HPDE6-E6E7 (cell line): ENCODE measurements at regions not wholly inside any gene's neighbourhood (a gene's known extent, or its start where the extent isn't known, plus 50 kb on each side); places are given as distances from the start of the nearest gene placed in this dataset.
A peak's percentile ranks its signal among the peaks of the same experiment; 100 is the strongest.
"Not testable (repeated sequence)": the region's sequence is repeated elsewhere in the genome, so short reads cannot be mapped to it uniquely, and the experiment has no call there.

Source experiments
- DNase-seq: peaks from one replicate; pipeline ENCODE4 v3.0.0; 2011; ENCODE audit warnings: missing footprints; ENCODE audit errors: extremely low spot score

DNA sequence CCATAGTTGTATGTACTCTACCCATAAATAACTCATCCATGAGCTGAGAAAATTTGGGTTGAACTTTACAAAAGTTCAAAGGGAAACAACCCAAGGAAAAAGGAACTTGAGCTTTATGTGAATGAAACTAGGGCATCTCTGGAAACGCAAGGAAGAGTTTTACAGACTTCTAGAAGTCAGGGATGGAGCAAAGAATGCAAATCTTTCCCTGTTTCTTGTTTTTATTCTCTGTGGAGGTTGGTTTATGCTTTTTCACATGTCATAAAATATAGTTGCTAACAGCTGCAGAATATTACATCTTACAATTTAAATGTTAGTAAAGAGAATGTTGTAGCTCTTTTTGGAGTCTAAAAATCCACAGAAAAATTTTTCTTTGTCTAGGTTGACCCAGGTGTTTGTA is 754.1 kb downstream of the PCDH7 start:
- no peak for DNase-seq

DNA sequence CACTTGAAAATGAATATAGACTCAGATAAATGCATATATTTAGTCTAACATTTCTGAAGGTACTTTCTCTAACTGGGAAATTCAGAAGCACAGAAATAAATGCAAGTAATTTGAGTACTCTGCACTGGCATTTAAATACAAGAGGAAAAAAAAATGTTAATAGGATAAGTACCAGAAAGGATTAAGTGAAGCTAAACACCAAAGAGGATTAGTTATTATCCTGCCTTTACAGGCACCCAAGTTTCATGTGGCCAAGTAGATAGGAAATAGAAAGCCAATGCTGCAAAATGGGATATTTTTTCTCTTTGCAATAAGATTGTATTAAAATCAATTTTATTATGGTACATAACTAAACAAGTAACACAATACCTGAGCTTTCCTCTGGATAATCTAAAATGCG is 762.5 kb downstream of the PCDH7 start:
- DNase-seq, result no peak

DNA sequence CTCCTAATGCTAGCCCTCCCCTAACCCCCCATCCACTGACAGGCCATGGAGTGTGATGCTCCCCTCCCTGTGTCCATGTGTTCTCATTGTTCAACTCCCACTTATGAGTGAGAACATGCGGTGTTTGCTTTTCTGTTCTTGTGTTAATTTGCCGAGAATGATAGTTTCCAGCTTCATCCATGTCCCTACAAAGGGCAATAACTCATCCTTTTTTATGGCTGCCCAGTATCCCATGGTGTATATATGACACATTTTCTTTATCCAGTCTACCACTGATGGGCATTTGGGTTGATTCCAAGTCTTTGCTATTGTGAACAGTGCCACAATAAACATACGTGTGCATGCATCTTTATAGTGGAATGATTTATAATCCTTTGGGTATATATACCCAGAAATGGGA is 779.0 kb downstream of the PCDH7 start:
- DNase-seq, result not testable (repeated sequence)

DNA sequence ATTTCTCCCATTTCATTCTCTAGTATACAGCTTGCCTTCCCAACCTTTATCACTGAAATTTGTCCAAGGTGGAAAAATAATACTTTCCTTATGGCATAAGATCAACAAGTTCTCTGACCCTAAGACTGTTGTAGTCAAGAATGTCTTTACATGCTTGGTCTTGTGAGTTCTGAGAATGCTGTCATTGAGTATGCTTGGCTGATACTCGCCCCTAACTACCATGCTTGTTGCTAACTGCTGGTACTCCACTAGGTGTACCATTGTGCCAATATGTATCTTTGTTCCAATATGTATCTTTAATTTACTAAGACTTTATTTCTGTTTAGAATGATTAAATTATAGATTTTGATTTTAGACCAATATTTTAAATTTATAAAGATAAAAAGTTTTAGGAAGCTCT is 796.4 kb downstream of the PCDH7 start:
- DNase-seq, result no peak

DNA sequence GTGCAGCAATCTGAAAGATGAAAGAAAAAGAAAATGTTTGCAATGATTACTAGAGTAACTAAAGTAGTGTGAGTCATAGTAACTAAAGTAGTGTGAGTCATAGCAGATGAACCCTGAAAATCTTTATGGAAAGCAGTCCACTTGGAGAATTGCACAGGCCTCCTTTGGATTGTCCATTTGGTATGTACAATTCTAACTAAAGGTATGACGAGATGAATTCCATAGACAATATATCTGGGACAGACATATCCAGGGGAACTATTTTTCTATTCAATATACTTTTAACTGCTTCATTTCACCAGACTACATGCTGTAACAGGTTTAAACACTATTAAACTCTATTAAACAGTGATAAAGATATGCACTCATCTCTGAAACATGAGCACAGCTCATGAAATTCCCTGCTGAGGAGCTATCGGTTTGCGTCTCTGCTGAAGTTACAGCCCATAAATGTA is 798.7 kb downstream of the PCDH7 start:
- peak; percentile 25 for DNase-seq

DNA sequence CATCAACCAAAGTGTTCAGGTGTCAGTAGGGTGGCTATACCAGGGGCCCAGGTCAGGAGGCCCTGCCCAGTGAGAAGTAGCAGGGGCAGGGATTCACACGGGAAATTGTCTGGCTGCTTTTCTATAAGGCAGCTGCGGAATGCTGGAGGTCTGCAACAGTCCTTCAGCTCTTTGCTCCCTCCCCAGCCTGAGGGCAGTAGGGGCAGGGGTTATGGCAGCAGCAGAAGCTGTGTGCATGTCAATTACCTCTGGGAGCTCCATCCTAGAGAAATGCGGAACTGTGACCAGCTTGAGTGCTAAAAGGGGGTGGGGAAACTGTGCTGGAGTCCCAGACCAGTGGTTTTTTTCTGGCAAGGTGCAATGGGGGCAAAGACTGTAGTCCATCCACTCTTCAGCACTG is 810.4 kb downstream of the PCDH7 start:
- DNase-seq, result no peak

DNA sequence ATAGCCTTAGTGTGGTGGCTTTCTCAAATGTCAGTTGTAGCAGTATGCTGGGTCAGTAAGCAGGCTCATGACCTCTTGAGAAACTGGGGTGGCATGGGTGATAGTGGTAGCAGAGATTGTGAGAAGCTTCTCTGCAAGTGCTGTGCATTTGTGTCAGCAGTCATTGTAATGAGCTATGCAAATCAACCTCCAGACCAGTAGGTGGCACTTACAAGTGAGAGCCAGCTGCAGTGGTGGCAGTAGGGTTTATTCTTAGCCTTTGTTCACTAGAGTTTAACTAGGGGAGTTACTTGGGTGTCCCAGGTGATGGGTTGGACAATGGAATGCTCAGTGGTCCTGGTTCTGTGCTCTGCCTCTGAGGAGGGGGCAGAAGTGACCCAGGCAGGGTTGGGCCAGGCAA is 818.7 kb downstream of the PCDH7 start:
- no peak for DNase-seq

DNA sequence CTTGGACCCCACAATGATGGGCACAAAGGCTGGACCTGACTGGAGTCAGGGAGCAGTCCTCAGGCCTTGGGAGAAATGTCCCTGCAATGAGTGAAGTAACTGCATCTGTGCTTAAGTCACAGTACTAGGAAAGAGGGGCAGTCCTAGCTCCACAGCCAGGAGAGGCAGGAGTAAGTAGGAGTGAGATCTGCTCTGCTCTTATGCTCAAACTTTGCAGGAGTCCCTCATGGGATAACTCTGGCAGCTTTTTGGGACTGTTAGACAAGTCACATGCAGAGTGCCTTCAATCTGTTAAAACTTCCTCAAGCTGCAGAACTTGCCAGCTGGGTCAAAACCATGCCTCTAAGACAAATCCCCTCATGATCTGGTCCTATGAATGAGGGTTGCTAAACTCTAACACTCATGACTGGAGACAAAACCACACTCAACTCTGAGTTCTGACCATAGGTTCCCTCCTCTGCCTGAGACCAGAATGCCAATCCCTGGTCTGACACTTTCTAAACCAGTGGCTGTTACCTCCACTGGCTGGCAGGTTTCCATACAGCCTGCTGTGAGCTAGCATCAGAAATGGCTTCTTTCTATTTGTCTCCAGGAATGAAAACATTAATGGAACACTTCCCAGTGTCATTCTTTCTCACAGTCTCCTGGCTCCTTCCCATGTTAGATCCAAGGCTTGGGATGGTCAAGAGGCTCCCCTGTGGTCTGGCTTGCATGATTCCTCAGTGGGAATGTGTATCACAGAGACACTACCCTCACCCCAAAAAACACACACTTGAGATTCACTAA is 819.3 kb downstream of the PCDH7 start:
- no peak for DNase-seq

DNA sequence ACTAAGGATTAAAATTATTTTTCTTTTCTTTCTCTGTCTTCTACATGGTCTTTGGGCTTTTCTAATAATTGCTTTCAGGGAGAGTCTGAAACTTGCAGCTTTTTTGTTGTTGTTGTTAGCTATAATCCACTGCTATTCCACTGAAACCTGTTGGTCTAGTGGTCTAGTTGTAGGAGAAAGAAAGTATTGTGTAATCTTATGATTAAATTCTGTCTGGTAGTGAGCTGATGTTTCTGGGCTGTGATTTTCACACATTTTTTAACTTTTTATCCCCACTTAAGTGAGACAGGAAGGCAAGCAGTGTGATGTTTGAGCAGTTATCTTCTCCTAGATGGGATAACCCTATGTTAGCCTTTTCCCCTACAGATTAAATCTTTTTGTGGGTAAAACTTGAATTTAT is 825.2 kb downstream of the PCDH7 start:
- no peak for DNase-seq

DNA sequence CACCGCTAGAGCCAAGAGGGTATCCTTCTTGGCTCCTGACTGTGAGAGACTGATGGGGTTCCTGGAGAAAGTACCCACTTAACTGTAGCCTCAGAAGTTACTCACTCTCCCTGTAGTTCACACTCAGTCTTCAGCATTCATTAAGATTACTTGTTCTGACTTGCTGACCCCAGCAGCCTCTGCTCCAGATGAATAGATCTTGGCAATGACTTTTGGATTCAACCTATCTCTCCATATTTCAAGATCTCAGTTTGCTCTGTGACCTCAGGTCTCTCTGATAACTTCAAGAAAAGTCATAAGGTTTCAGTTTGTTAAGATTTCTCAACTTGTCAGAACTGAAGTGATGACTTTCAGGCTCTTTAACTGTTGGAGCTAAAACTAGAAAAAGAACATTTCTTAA is 825.6 kb downstream of the PCDH7 start:
- no peak for DNase-seq

DNA sequence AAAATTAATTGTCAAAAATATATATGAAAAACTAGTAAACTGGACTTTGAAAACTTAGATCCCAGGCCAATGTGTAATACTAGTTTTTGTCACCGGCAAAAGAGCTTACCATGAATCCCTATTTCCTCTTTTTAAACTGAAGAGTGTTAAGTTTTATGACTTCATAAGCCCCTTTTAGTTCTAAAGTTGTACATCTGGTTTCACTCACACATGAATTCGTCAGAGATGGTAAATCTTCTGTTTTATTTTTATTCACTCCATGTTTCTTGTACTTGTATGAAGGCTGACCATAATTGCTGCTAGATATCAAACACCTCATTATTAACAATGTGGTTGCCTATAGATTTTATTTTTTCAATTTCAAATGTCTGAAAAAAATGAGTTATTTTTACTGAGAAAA is 827.9 kb downstream of the PCDH7 start:
- DNase-seq, result no peak

DNA sequence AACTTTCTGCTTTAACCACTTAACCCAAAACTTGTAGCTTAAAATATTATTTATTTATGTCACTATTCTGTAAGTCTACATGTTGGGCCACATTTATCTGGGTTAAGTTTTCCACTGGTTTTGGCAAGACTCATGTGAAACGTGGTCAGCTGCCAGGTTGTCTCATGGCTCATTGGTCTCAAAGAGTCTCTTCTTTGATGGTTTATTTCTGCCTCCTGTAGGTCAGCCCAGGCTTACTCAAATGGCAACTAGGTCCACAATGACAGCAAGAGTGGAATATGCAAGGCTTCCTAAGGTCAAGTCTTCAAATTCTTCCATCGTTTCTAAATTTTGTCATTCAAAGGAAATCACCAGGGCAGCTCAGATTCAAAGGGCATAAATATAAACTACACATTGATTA is 828.7 kb downstream of the PCDH7 start:
- no peak for DNase-seq

DNA sequence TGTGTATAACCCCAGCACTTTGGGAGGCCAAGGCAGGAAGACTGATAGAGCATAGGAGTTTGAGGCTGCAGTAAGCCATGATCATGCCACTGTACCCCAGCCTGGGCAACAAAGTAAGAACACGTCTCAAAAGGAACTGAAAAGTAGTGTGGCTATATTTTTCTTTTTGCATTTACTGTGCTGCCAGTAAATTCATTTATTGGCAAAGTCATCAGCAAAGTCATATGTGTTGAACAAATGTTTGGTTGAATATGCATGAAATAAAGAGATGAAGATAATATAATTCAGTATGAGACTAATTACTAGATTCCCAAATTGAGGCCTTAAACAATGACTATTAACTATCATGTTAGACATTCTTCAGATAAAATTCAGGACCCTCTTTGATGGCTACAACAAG is 829.1 kb downstream of the PCDH7 start:
- no peak for DNase-seq

DNA sequence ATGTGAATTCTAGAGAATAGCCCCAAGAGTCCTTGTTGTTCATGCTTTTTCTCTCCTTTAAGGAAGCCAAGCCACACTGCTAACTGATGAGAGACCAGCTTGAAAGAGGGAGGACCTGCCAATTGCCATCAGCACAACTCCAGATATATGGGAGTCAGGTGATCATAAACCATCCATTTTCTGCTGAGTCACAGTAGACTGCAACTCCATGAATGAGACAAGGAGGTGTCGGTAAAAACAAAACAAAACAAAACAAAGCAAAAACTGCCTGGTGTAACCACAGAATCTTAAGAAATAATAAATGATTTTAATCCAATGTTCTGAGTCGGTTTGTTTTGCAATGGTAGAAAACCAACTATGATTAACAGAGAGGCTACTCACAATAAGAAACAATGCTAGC is 837.3 kb downstream of the PCDH7 start:
- no peak for DNase-seq

DNA sequence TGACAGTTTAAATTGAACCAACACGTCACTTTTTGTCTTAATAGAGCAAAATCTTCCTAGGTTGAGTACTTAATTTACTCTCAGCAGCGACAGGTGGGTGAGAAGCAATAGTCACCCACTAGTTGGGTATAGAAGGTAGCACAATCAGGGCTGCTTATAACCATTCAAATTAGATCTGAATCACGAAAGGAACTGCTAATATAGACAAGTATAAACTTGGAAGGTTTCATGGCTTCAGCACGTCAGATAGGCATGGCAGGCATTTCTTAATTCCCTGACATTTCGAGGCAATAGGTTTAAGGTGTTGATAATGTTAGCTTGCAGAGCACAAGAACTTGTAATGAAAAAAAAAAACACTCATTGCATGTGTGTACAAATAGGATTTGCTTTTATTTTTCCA is 853.4 kb downstream of the PCDH7 start:
- no peak for DNase-seq

DNA sequence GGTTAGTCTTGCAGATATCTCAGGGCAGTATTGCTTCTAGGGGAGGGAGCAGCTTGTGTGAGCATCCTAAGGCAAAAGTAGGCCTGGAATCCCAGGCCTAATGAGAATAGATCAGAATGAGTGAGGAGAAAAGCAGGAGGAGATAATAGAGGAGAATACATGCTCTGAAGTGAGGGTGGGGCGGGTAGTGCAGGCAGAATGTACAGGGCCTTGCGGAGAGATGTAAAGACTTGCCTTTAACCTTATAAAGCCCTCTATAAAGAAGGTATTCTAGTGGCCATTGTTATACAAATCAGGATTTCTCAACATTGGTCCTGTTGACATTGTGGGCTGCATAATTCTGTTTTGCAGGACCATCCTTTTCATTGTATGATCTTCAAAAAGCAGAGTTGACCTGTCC is 855.3 kb downstream of the PCDH7 start:
- DNase-seq, result no peak

DNA sequence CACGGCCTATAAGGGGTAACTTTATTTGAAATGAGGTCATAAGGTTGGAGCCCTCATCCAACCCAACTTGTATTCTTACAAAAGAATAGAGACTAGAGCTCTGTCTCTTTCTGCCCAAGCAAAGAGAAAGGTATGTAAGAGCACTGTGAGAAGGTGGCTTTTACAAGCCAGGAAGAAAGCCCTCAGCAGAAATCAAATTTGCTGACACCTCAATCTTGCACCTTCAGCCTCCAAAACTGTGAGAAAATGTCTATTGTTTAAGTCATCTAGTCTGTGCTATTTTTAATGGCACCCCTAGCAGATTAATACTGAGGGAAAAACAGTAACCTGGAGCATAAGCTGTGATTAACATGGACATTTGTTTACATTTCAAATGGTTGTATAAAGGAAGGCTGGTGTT is 860.7 kb downstream of the PCDH7 start:
- no peak for DNase-seq

DNA sequence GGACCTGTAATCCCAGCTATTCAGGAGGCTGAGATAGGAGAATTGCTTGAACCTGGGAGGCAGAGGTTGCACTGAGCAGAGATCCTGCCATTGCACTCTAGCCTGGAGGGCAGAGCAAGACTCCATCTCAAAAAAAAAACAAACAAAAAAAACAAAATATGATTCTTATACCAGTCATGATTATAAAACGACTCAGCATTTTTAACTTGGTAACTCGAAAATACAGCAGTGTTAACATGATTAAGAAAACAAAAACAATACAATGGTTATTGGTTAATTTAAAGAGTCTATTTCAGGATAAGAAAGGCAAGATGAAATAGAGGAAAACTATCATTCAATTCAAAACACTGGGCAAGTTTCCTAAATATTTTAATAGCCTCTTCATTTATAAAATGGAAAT is 865.3 kb downstream of the PCDH7 start:
- no peak for DNase-seq

DNA sequence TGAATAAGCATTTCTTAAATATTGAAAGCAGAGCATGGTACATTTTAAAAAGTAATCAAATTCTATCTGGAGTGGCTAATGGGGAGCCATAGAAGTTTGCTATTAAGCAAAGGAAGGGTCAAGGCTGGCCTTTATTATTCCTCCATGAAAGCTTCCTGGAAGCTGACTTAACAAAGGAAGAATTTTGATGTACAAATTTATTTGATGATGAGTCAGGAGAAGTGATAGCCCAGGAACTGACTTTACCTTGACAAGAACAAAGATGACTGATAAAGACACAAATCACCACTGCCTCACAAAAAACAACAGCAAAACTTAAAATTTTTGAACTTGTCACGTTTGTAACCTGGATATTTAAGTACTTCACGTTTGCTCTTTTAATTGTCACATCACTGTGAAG is 872.1 kb downstream of the PCDH7 start:
- no peak for DNase-seq

DNA sequence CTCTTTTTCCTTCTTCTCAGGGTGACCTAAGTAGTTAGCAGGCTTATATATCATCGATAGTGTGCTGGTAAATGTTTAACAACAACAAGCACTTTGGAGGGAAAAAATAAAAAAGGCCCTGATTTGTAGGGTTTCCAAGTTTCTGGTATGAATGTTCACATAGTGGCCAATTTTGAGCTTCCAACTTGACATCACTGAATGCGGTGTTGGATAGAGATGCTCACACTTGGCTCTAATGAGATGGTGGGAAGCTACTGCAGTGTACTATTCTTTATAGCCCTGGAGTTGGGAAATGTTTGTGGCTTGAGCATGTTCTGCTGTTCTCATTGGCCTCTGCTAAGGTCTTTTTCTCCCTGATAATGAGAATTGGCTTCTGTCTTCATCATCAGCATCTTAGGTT is 875.3 kb downstream of the PCDH7 start:
- no peak for DNase-seq

DNA sequence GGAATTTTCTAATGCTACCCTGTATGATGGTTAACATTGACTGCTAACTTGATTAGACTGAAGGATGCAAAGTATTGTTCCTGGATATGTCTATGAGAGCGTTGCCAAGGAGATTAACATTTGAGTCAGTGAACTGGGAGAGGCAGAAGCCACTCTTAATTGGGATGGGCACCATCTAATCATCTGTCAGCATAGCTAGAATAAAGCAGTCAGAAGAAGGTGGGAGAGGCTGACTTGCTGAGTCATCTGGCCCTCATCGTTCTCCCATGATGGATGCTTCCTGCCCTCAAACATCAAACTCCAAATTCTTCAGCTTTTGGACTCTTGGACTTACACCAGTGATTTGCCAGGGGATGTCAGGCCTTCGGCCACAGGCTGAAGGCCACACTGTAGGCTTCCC is 878.5 kb downstream of the PCDH7 start:
- DNase-seq, result no peak

DNA sequence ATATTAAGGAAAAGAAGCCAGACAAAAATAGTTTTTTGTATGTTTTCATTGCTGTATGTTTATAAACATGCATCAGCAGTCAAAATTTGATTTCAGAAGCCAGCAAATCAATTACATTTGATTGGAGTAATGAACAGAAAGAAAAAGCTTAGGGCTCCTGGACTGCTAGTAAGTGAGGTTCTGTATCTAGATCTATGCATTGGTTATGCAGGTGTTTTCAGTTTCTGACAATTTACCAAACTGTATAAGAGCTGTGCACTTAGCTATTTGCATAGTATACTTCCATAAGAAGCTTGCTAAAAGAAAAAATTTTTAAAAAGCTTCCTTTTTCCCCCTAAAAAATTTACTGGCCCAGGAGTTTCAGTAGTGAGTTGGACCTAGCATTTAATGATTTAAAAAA is 881.6 kb downstream of the PCDH7 start:
- DNase-seq, result no peak

DNA sequence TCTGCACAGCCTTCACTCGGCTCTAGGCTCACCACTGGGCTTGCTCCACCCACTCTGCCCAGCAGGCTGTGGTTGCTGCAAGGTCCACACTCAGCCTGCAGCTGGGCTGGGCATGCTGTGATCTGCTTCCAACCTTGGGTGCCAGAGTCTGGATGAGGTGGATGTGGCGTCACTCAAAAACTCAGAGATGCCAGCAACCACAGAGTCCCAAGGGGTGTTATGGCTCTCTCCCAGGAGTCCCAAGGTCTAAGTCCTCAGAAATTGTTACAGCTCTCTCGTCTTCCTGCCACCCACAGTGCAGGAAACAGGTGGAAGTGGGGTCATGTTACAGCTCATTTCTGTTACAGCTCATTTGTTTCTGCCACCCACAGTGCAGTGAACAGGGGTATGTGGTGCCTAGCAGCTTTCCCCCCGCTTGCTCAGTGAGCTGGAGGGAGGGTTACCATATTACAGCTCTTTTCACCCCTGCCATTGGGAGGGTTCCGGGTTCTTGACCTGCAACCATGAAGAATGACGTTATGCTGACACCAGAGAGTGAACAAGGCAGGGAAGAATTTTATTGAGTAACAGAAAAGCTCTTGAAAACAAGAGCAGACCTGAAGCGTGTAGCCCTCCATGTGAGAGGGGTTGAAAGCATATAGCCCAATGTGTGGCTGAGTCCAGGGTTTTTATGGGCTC is 893.9 kb downstream of the PCDH7 start:
- no peak for DNase-seq

DNA sequence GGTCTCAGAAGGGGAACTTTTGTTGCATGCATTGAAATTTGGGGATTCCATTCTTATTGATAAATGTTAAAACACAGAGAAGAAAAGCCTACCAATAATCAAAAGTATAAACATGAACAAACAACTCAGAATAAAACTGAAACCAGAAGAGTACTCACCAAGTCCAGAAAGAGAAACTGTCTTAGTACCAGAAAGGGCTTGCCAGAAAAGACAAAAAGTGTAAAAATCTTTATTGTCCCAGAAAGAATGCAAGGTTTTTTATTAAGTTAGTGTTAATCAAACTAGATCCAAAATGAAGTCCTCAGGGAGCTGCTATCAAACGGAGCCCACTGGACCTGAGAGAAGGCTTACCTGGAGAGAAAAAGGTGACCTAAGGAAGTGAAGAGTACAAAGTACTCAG is 897.5 kb downstream of the PCDH7 start:
- no peak for DNase-seq
